ENCODE measurements at regions not wholly inside any gene's neighbourhood (a gene's known extent, or its start where the extent isn't known, plus 50 kb on each side); places are given as distances from the start of the nearest gene placed in this dataset. TPM values are rescaled to one million over a fixed set of nuclear protein-coding genes. Genes with fewer than 3 reads are reported as not detected.

DNA sequence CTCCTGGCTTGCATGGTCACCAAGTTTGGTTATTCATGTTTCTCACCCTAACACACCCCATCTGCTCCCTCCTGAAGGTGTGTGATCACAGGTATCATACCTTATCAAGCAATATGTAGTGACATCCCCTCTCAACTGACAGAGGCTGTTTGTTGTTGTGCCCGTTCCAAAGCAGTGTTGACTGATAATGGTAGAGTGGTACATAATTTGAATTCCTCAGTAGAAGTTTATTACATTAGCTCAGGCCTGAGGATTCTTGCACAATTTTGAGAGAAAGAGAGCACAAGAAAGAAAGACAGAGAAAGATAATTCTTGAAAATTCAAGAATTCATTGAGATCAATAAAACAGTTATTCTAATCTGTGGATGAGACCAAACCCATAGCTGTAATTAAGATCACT, 69.1 kb upstream of the SATB1 start:
- Histone ChIP-seq H3K4me3 (ENCODE audit: low read length) (no peak overlapping the region), H3K4me2 (ENCODE audit: low read length) (no peak overlapping the region), H3K9ac (ENCODE audit: low read depth, low read length) (no peak overlapping the region), H3K4me1 (ENCODE audit: control insufficient read depth, insufficient read depth, low read length) (no peaks in the 10 kb centered on the region), H3K36me3 (ENCODE audit: insufficient read depth, low read length) (no peaks in the 10 kb centered on the region), H3K9me3 (replicated peaks; ENCODE audit: low read length) (no peaks in the 10 kb centered on the region), H3K27me3 (ENCODE audit: control insufficient read depth, insufficient read depth, low read length) (no peaks in the 10 kb centered on the region)

DNA sequence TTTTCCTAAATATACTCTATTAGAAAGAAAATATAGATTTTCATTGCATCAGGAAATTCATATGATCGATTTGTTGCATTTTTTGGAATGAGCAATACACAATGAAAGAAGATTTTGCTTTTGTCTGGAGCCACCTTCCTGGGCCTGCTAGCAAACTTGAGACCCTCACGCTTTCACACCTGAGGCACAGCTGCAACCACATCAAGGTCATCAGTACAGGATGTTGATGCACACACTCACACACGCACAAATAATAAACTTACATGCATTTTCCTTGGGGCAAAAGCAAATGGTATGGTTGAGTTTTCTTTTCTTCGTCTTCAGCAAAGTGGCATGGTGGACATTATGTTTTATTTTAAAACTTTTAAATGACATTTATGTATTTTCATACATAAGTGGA, 64.8 kb upstream of the SATB1 start:
- Histone ChIP-seq H3K9ac (ENCODE audit: low read depth, low read length) (no peak overlapping the region), H3K4me3 (ENCODE audit: low read length) (no peak overlapping the region), H3K27me3 (ENCODE audit: control insufficient read depth, insufficient read depth, low read length) (no peaks in the 10 kb centered on the region), H3K4me2 (ENCODE audit: low read length) (no peak overlapping the region), H3K9me3 (replicated peaks; ENCODE audit: low read length) (no peaks in the 10 kb centered on the region), H3K36me3 (ENCODE audit: insufficient read depth, low read length) (no peaks in the 10 kb centered on the region), H3K4me1 (ENCODE audit: control insufficient read depth, insufficient read depth, low read length) (no peaks in the 10 kb centered on the region)

DNA sequence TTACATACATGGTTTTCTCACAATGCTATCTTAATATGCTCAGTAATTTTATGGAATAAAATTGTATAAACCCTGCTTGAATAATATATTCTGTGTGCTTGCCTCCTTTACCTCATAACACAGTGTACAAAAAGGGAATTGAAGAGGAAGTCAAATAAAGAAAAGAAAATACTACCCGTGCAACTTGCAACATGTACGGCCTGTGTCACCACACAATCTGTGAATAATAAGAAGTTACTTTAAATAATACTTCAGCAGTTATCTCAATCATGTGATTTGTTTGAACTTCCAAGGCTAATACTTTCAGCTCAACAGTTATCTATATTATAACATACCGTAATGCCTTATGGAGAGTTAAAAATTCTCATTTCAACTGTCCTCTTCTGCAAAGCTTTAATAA, 58.1 kb upstream of the SATB1 start:
- H3K4me3 ChIP-seq (ENCODE audit: low read length), result no peak overlapping the region

DNA sequence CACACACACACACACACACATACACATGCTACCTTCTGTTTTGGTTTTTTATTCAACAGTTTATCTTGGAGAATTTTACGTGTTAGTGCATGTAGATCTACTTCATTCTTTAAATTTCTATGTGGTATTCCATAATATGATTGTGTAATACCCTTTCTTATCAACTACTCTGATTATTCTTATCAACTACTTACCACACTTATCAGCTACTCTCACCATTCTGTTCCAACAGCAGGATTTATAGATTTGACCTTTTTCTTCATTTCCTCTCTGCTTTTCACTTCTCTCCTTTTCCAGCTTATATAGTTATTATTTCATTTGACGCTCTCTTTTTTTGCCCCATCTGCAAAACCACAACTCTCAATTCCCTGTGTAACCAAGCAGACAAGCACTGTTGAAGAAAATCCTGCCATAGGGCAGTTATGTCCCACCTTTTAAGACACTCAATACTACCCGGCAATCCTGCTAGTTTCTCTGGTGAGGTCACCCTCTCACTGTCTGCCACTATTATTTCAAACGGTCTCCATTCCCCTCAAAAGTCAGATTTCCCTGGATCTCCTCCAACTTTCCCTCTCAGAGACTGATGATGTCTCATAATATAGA, 56.9 kb upstream of the SATB1 start:
- Histone ChIP-seq H3K4me3 (ENCODE audit: low read length) (no peak overlapping the region), H3K9ac (ENCODE audit: low read depth, low read length) (no peak overlapping the region), H3K9me3 (replicated peaks; ENCODE audit: low read length) (no peaks in the 10 kb centered on the region), H3K4me1 (ENCODE audit: control insufficient read depth, insufficient read depth, low read length) (no peaks in the 10 kb centered on the region), H3K36me3 (ENCODE audit: insufficient read depth, low read length) (no peaks in the 10 kb centered on the region), H3K4me2 (ENCODE audit: low read length) (no peak overlapping the region), H3K27me3 (ENCODE audit: control insufficient read depth, insufficient read depth, low read length) (no peaks in the 10 kb centered on the region)

More for the DNA sequence above, 58.1 kb upstream of the SATB1 start:
- Histone ChIP-seq H3K9me3 (replicated peaks; ENCODE audit: low read length) (no peaks in the 10 kb centered on the region), H3K4me1 (ENCODE audit: control insufficient read depth, insufficient read depth, low read length) (no peaks in the 10 kb centered on the region), H3K36me3 (ENCODE audit: insufficient read depth, low read length) (no peaks in the 10 kb centered on the region), H3K4me2 (ENCODE audit: low read length) (no peak overlapping the region), H3K9ac (ENCODE audit: low read depth, low read length) (no peak overlapping the region), H3K27me3 (ENCODE audit: control insufficient read depth, insufficient read depth, low read length) (no peaks in the 10 kb centered on the region)

DNA sequence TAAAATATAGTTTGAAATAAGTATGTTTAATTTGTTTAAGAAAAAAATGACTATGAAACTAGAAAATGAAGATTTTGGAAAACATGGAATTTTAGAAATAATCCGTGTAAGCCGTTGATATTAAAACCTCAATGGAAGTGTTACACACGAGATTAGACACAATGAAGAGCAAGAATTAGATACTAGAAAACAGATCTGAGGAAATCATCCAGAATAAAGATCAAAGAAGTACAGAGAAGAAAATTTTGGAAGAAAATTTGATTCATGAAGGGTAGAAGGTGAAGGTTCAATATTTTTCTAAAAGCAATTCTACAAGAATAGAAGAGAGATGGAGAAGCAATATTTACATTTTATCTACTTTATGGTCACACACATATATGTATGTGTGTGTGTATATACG, 52.5 kb upstream of the SATB1 start:
- no peaks in the 10 kb centered on the region for H3K9me3 ChIP-seq (replicated peaks; ENCODE audit: low read length)
- H3K4me2 ChIP-seq (ENCODE audit: low read length), result no peak overlapping the region
- no peak overlapping the region for H3K4me3 ChIP-seq (ENCODE audit: low read length)
- no peaks in the 10 kb centered on the region for H3K36me3 ChIP-seq (ENCODE audit: insufficient read depth, low read length)
- H3K4me1 ChIP-seq (ENCODE audit: control insufficient read depth, insufficient read depth, low read length), result no peaks in the 10 kb centered on the region
- H3K9ac ChIP-seq (ENCODE audit: low read depth, low read length), result no peak overlapping the region
- no peaks in the 10 kb centered on the region for H3K27me3 ChIP-seq (ENCODE audit: control insufficient read depth, insufficient read depth, low read length)

Small RNA genes in the stretch of these regions (small RNA-seq; reads per million reads assigned to genes)
- gene RNU6-138P, result not detected

Data from skeletal muscle satellite cell (primary cell).